Right ventricle myocardium superior (tissue), 1 donor: ENCODE measurements at regions not wholly inside any gene's neighbourhood (a gene's known extent, or its start where the extent isn't known, plus 50 kb on each side); places are given as distances from the start of the nearest gene placed in this dataset.
"Not testable (repeated sequence)": the region's sequence is repeated elsewhere in the genome, so short reads cannot be mapped to it uniquely, and the experiment has no call there.

Source experiments
- ATAC-seq: fragments of 200-7000 bp; cut with Tn5 transposase; one replicate; pipeline ENCODE4 v1.9.1; 2020; ENCODE audit warnings: mild to moderate bottlenecking; ENCODE audit not compliant: poor library complexity
- DNase-seq: peaks from one replicate; pipeline ENCODE4 v3.0.0-alpha.2; 2020
- intact Hi-C: fragments of 100-400 bp; cut with DNase I; formaldehyde crosslinking; loops from one replicate; pipeline ENCODE4 v1.11.2; 2022
- donor health status: DM: no; HTN: yes; CAD: no; lungs with severe emphysema.

- ATAC-seq: no peak
- DNase-seq: no peak
- intact Hi-C loops: no loop called here
Measured at GRCh38 chr10:30141423-30141822, 82.0 kb upstream of the JCAD start.

- ATAC-seq: no peak
- DNase-seq: no peak
- intact Hi-C loops: no loop called here
Measured at GRCh38 chr10:30134171-30134945, 75.0 kb upstream of the JCAD start.

- DNase-seq (no peak), ATAC-seq (no peak)
- intact Hi-C loops: no loop called here
Measured at GRCh38 chr10:30133198-30133597, 73.8 kb upstream of the JCAD start.

DNA sequence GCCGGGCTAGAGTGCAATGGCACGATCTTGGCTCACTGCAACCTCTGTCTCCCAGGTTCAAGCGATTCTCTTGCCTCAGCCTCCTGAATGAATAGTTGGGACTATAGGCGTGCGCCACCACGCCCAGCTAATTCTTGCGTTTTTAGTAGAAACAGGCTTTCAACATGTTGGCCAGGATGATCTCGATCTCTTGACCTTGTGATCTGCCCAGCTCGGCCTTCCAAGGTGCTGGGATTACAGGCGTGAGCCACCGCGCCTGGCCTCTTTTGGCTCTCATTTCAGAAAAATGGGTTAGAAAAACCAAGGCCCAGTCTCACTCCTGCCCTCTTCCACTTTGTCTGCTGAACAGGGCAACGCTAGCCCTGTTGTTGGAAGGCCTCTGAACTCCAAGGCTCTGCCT, 72.0 kb upstream of the JCAD start:
- ATAC-seq, intact Hi-C loops, DNase-seq: not testable (repeated sequence)

- intact Hi-C loops, ATAC-seq, DNase-seq: not testable (repeated sequence)
Measured at GRCh38 chr10:30129326-30129725, 69.9 kb upstream of the JCAD start.

DNA sequence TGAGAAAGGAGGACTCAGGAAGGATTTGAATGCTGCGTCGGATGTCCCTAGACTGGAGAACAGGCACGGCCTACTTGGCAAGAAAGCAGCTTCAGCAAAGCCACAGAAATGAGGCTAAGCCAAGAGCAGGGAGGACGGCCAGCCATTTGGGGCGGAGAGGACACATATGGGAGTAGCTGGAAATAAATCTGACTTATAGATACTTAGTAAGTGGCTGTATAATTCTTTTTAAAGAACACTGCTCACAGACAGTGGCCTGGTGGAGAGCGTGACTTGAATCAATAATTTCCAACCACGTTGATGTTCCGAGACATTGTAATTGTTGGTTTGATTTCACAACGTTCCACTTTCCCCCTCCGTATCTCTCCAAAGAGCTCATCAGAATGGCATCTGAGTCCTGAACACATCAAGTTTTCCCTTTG, 67.7 kb upstream of the JCAD start:
- intact Hi-C loops: no loop called here
- ATAC-seq (peak; percentile 36), DNase-seq (no peak)

DNA sequence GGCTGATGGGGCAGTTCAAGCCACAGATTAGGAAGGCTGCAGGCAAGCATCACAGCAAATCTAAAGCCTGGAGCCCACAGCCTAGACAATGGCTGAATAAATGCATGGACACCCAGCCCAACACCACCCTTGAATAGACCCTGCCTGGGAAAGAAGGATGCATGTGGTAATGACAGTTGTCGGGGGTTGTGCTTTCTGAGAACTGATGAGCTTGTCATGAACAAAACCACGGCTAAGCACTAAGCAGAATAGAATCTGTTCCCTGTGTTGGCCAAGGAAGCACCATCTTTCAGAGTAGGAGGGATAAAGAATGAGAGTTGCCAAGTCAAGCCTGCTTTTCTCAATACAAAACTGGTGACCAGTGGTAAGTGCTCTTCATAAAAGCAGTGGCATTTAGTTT, 66.1 kb upstream of the JCAD start:
- DNase-seq (no peak), ATAC-seq (no peak)
- intact Hi-C loops: no loop called here

DNA sequence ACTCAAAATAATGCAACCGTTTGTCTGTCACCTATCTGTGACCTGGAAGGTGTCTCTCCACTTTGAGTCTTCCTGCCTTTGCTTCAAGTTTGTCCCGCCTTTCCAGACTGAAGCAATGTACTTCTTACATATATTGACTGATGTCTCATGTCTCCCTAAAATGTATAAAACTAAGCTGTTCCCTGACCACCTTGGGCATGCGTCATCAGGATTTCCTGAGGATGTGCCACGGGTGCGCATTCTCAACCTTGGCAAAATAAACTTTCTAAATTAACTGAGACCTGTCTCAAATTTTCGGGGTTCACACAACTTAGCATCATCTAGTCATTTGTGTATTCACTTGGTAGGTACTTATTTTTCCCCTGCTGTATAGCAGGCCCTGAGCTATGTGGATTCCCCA, 65.3 kb upstream of the JCAD start:
- DNase-seq: no peak
- intact Hi-C loops: no loop called here
- ATAC-seq: no peak

DNA sequence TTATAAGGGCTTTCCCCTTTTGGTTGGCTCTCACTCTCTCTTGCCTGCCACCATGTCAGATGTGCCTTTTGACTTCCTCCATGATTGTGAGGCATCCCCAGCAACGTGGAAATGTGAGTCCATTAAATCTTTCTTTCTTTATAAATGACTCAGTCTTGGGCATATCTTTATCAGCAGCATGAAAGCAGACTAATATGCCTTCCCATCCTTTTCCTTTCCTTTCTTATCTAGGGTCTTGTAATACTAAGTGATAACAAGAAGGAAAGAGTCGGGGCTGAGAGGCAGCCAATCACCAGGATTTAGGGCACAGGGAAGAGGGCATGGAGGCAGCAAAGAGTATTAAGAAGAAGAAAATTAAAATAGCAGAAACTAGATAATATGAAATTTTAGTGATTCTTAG, 62.0 kb upstream of the JCAD start:
- ATAC-seq: no peak
- DNase-seq: no peak
- intact Hi-C loops: no loop called here

DNA sequence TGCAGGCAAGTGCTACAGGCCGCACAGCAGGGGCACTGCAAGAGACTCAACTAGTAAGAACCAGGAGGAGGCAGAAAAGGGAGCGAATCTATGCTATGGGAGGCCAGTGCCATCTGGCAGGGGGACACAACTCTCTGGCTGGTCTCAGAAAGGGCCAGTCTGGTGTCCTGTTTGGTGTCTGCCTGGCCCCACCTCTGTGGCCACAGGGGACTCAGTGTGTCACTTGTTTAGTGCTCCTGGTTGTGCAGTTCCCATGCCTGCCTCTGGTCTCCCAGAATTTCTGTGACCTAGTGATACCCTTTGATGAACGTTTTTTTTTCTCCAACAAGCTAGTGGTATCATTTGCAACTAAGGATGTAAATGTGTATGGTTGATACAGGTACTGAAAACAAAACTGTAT, 59.2 kb upstream of the JCAD start:
- intact Hi-C loops: no loop called here
- no peak for DNase-seq

DNA sequence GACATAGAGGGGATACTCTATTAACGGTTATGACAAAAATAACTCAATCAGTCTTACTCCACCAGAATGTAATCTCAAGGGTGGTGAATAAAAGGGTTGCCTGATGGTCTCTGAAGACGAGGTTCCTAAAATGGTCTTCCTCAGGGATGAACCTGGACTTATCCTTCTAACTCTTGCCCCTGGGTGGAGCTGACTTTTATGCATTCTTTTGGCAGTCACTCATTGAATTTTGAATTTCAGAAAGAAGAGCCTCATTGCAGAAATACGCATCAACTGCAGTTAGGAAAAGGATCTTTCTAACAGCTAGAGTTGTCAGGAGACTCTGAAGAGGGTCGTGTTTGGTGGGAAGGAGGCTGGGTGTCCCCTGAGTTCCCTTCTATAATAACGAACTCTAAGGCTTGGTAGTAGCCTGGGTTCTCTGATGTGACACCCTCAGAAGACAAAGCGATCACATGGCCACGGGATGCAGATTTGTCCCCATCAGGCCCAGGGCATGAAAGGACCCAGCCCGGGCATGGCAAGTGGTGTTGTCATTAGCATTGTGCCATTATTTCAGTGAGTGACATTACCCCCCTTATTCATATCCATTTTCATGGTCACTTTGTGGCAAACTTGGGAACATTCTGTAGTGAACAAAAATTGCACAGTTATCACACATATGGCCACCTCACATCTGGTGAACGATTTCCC, 58.6 kb upstream of the JCAD start:
- intact Hi-C loops: no loop called here
- ATAC-seq: no peak
- no peak for DNase-seq

More for the DNA sequence above, 59.2 kb upstream of the JCAD start:
- ATAC-seq: no peak

DNA sequence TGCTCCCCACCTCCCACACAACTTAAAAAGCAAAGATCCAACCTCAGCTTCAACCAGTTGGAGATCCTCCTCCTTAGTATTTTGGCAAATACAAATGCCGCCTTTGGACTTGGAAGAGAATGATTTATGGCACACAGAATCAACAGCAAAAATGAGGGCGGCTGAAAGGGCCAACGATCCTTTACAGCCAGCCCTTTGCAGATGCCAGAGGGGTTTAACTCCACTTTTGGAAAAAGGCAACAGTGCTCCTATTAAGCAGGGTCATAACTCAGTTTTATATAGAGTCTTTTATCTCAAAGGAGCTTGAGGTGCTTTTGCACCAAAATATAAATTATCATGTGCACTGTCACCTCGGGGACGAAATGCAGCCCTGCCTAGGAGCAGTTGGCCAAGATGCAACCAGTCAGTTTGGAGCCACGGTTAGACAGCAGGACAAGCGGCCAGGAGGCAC, 56.7 kb upstream of the JCAD start:
- ATAC-seq: no peak

DNA sequence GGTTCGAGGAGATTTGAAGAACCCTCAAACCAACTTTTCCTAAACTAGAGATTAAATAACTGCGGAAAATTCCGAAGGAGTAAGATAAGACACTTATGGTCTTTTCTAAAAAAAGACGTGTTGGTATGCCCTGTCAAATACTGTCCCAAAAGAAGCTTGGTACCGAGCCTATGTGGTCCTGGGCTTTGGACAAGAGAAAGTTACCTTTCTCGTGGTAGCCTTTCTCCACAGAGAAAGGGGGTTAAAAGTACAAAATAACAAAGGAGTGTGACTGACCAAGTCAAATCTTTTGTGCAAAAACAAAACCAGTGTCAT, 56.2 kb upstream of the JCAD start:
- intact Hi-C loops: no loop called here
- no peak for DNase-seq
- no peak for ATAC-seq

More for the DNA sequence above, 56.7 kb upstream of the JCAD start:
- intact Hi-C loops: no loop called here
- DNase-seq: no peak

GRCh38 chr10:30114881-30115625, 55.7 kb upstream of the JCAD start:
- ATAC-seq (peak; percentile 41), DNase-seq (no peak)
- intact Hi-C loops: no loop called here

GRCh38 chr10:30114401-30114800, 55.0 kb upstream of the JCAD start:
- intact Hi-C loops: no loop called here
- ATAC-seq (no peak), DNase-seq (no peak)

GRCh38 chr10:30111340-30112022, 52.1 kb upstream of the JCAD start:
- ATAC-seq (no peak), DNase-seq (no peak)
- intact Hi-C loops: no loop called here
